ENCODE measurements at regions not wholly inside any gene's neighbourhood (a gene's known extent, or its start where the extent isn't known, plus 50 kb on each side); places are given as distances from the start of the nearest gene placed in this dataset.
"Not testable (repeated sequence)": the region's sequence is repeated elsewhere in the genome, so short reads cannot be mapped to it uniquely, and the experiment has no call there.

- TF ChIP-seq, protein P1, sequence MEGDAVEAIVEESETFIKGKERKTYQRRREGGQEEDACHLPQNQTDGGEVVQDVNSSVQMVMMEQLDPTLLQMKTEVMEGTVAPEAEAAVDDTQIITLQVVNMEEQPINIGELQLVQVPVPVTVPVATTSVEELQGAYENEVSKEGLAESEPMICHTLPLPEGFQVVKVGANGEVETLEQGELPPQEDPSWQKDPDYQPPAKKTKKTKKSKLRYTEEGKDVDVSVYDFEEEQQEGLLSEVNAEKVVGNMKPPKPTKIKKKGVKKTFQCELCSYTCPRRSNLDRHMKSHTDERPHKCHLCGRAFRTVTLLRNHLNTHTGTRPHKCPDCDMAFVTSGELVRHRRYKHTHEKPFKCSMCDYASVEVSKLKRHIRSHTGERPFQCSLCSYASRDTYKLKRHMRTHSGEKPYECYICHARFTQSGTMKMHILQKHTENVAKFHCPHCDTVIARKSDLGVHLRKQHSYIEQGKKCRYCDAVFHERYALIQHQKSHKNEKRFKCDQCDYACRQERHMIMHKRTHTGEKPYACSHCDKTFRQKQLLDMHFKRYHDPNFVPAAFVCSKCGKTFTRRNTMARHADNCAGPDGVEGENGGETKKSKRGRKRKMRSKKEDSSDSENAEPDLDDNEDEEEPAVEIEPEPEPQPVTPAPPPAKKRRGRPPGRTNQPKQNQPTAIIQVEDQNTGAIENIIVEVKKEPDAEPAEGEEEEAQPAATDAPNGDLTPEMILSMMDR (conservative IDR thresholded peaks at IDR 0.05 in 1 of 2, IDR thresholded peaks at IDR 0.05 in 1 of 2; ENCODE audit: low read depth in 1 of 2, low read length in 2 of 2): not testable (repeated sequence)
- not testable (repeated sequence) for TF ChIP-seq EZH2 (IDR thresholded peaks at IDR 0.05; ENCODE audit: low read length, missing control alignments)
Observed at GRCh38 chr12:118547606-118548005, 171.3 kb downstream of the SUDS3 start.
